SK-N-SH (cell line): ENCODE measurements at regions not wholly inside any gene's neighbourhood (a gene's known extent, or its start where the extent isn't known, plus 50 kb on each side); places are given as distances from the start of the nearest gene placed in this dataset.

Experiments used
- CTCF ChIA-PET: fragments of 300-600, 350-600 bp; formaldehyde crosslinking; extraction: SDS; loops from one replicate; lab custom pipeline; 2021; lab: Yijun Ruan, JAX
- POLR2A ChIA-PET: fragments of 350-600 bp; sonication (Branson Sonifier 250); formaldehyde crosslinking; extraction: SDS; loops from one replicate; lab custom pipeline; 2020; ENCODE audit warnings: antibody characterized with exemption, inconsistent platforms; lab: Yijun Ruan, JAX
- DNase-seq: peaks from one replicate; pipeline ENCODE4 v3.0.0; 2012
- H2AFZ ChIP-seq: fragments of 200-600 bp; sonication (generic); 2 replicates; pipeline ENCODE4 v1.8.1; 2016; ENCODE audit warnings: antibody characterized with exemption, mild to moderate bottlenecking, low read depth
- H3F3A ChIP-seq: fragments of 200-600 bp; sonication (generic); replicated peaks from 2 replicates; pipeline ENCODE3; 2016; ENCODE audit warnings: antibody characterized with exemption, mild to moderate bottlenecking; ENCODE audit not compliant: insufficient read depth
- H3K27ac ChIP-seq, 2 experiments: fragments of 200-500 bp in 1 of 2; fragments of 200-600 bp in 1 of 2; sonication (Bioruptor generic) in 1 of 2; sonication (generic), shearing (Covaris generic) in 1 of 2; 2 replicates each; pipeline versions ENCODE4 v1.5.1 to v1.6.1; 2014 to 2016; ENCODE audit warnings: low read depth in 2 of 2, inconsistent platforms in 1 of 2, low read length in 1 of 2, mild to moderate bottlenecking in 1 of 2, mixed read lengths in 1 of 2
- H3K27me3 ChIP-seq: fragments of 200-600 bp; sonication (generic), shearing (Covaris generic); 2 replicates; pipeline ENCODE4 v1.6.1; 2016; ENCODE audit warnings: mixed run types; ENCODE audit not compliant: insufficient read depth
- H3K36me3 ChIP-seq, 2 experiments: fragments of 200-500 bp in 1 of 2; fragments of 200-600 bp in 1 of 2; sonication (Bioruptor generic) in 1 of 2; sonication (generic) in 1 of 2; replicated peaks in 1 of 2; 2 replicates each; pipeline versions ENCODE3 to v1.5.1; 2014 to 2016; ENCODE audit warnings: low read length in 1 of 2, mild to moderate bottlenecking in 1 of 2; ENCODE audit not compliant: insufficient read depth in 2 of 2, control insufficient read depth in 1 of 2
- H3K4me1 ChIP-seq, 2 experiments: fragments of 200-500 bp in 1 of 2; fragments of 200-600 bp in 1 of 2; sonication (Bioruptor generic) in 1 of 2; sonication (generic), shearing (Covaris generic) in 1 of 2; 2 replicates each; pipeline versions ENCODE4 v1.5.1 to v1.6.1; 2014 to 2016; ENCODE audit warnings: low read depth in 1 of 2, low read length in 1 of 2, mixed run types in 1 of 2; ENCODE audit not compliant: insufficient read depth in 2 of 2, control insufficient read depth in 1 of 2
- H3K4me2 ChIP-seq: fragments of 200-600 bp; sonication (generic), shearing (Covaris generic); 2 replicates; pipeline ENCODE4 v1.6.1; 2017; ENCODE audit warnings: mixed run types
- H3K4me3 ChIP-seq, 2 experiments: fragments of 200-500 bp in 1 of 2; fragments of 200-600 bp in 1 of 2; sonication (Bioruptor generic) in 1 of 2; sonication (generic), shearing (Covaris generic) in 1 of 2; 2 replicates each; pipeline versions ENCODE4 v1.5.1 to v1.8.1; 2014 to 2016; ENCODE audit warnings: low read depth in 2 of 2, inconsistent platforms in 1 of 2, low read length in 1 of 2, mild to moderate bottlenecking in 1 of 2, mixed read lengths in 1 of 2, moderate library complexity in 1 of 2
- H3K79me2 ChIP-seq: fragments of 200-600 bp; sonication (generic); 2 replicates; pipeline ENCODE4 v1.8.1; 2017; ENCODE audit warnings: mild to moderate bottlenecking; ENCODE audit not compliant: insufficient read depth
- H3K9ac ChIP-seq: fragments of 200-600 bp; sonication (generic); 2 replicates; pipeline ENCODE4 v1.6.1; 2017; ENCODE audit warnings: mixed run types
- H3K9me2 ChIP-seq: fragments of 200-600 bp; sonication (generic); 2 replicates; pipeline ENCODE4 v1.6.1; 2017; ENCODE audit warnings: mixed run types
- H3K9me3 ChIP-seq: fragments of 200-600 bp; sonication (generic); 2 replicates; pipeline ENCODE4 v1.6.1; 2017; ENCODE audit warnings: mixed run types, mild to moderate bottlenecking, moderate library complexity
- H4K20me1 ChIP-seq: fragments of 200-600 bp; sonication (generic); 2 replicates; pipeline ENCODE4 v1.6.1; 2017; ENCODE audit warnings: mild to moderate bottlenecking, mixed run types; ENCODE audit not compliant: insufficient read depth
- CHD2 ChIP-seq: fragments of 150-350 bp; IDR thresholded peaks from 2 replicates; pipeline ENCODE4 v1.6.1; 2018; ENCODE audit warnings: low read length; ENCODE audit not compliant: partially characterized antibody
- ELF1 ChIP-seq: IDR thresholded peaks from 2 replicates; pipeline ENCODE4 v1.4.0; 2012
- EP300 ChIP-seq, 2 experiments: IDR thresholded peaks; 2 replicates each; pipeline versions ENCODE4 v1.4.0 to v1.6.1; 2012; ENCODE audit warnings: borderline replicate concordance in 1 of 2, low read depth in 1 of 2, low read length in 1 of 2
- FOSL2 ChIP-seq: IDR thresholded peaks from 2 replicates; pipeline ENCODE4 v1.4.0; 2012; ENCODE audit warnings: low read depth, mild to moderate bottlenecking, moderate library complexity, borderline replicate concordance
- FOXJ3 ChIP-seq: sonication (generic); formaldehyde crosslinking; IDR thresholded peaks from 2 replicates; pipeline ENCODE4 v1.5.1; 2020; ENCODE audit warnings: mild to moderate bottlenecking, missing genetic modification reagents
- GATA2 ChIP-seq: sonication (generic); formaldehyde crosslinking; IDR thresholded peaks from 2 replicates; pipeline ENCODE4 v1.5.0; 2020; ENCODE audit warnings: mild to moderate bottlenecking, missing genetic modification reagents
- JUND ChIP-seq: IDR thresholded peaks from 2 replicates; pipeline ENCODE4 v1.4.0; 2012
- MEF2A ChIP-seq: IDR thresholded peaks from 2 replicates; pipeline ENCODE4 v1.4.0; 2012; ENCODE audit warnings: low read depth, borderline replicate concordance
- MXI1 ChIP-seq: IDR thresholded peaks from 2 replicates; pipeline ENCODE4 v1.6.1; 2012; ENCODE audit warnings: mild to moderate bottlenecking, low read depth, low read length, improper control_type of control experiment
- NRF1 ChIP-seq: IDR thresholded peaks from 2 replicates; pipeline ENCODE4 v1.6.1; 2012; ENCODE audit warnings: low read depth, mild to moderate bottlenecking, low read length
- POLR2AphosphoS5 ChIP-seq: IDR thresholded peaks from 2 replicates; pipeline ENCODE4 v1.6.1; 2012; ENCODE audit warnings: low read depth, low read length
- RCOR1 ChIP-seq: fragments of 150-350 bp; IDR thresholded peaks from 2 replicates; pipeline ENCODE4 v1.6.1; 2017; ENCODE audit warnings: antibody characterized with exemption, low read length
- RFX5 ChIP-seq: IDR thresholded peaks from 2 replicates; pipeline ENCODE4 v1.6.1; 2012; ENCODE audit warnings: mild to moderate bottlenecking, improper control_type of control experiment, low read length
- SIN3A ChIP-seq: IDR thresholded peaks from 2 replicates; pipeline ENCODE4 v1.6.1; 2012; ENCODE audit warnings: low read depth, mild to moderate bottlenecking, low read length, moderate library complexity, borderline replicate concordance
- SMC3 ChIP-seq: IDR thresholded peaks from 2 replicates; pipeline ENCODE4 v1.6.1; 2012; ENCODE audit warnings: low read depth, low read length, improper control_type of control experiment
- TAF1 ChIP-seq: IDR thresholded peaks from 2 replicates; pipeline ENCODE4 v1.6.1; 2012; ENCODE audit warnings: low read depth, mild to moderate bottlenecking, low read length, moderate library complexity, borderline replicate concordance
- TCF12 ChIP-seq: IDR thresholded peaks from 2 replicates; pipeline ENCODE4 v1.4.0; 2012
- TEAD4 ChIP-seq: IDR thresholded peaks from 2 replicates; pipeline ENCODE4 v1.4.0; 2012; ENCODE audit warnings: mild to moderate bottlenecking, borderline replicate concordance; ENCODE audit not compliant: insufficient read depth
- USF1 ChIP-seq: IDR thresholded peaks from 2 replicates; pipeline ENCODE4 v1.4.0; 2012; ENCODE audit warnings: low read depth, borderline replicate concordance
- YY1 ChIP-seq: IDR thresholded peaks from 2 replicates; pipeline ENCODE4 v1.4.0; 2012; ENCODE audit warnings: low read depth, mild to moderate bottlenecking
- WGBS: methylation state at CpG from one replicate; pipeline ENCODE4 v1.1.6; 2017; ENCODE audit warnings: low lambda C conversion rate; 5-methylcytosine and 5-hydroxymethylcytosine counted together
- TF ChIP-seq, protein P1 (sequence below): IDR thresholded peaks from 2 replicates; pipeline ENCODE4 v1.4.0; 2012; ENCODE audit warnings: low read depth

GRCh38 chr9:135199489-135199888, 112.0 kb downstream of the OLFM1 start:
- H3K4me1 ChIP-seq, result no peaks in the 10 kb centered on the region
- H3K36me3 ChIP-seq, result no peaks in the 10 kb centered on the region
- H3K27me3 ChIP-seq, result no peaks in the 10 kb centered on the region
- H3K4me3 ChIP-seq, result no peak overlapping the region
- no peaks in the 10 kb centered on the region for H3K9me3 ChIP-seq
- CTCF ChIA-PET, result interaction anchor here (1.1 kb wide), 1 partner anchor 113 kb away, joined by 5 read pairs; no protein-coding TSS in a partner anchor
- H3K9me2 ChIP-seq, result no peaks in the 10 kb centered on the region
- H3K4me2 ChIP-seq, result no peak overlapping the region
- H3F3A ChIP-seq, result no peaks in the 10 kb centered on the region
- no peak for DNase-seq
- no peaks in the 10 kb centered on the region for H4K20me1 ChIP-seq
- H2AFZ ChIP-seq, result no peak overlapping the region
- POLR2A ChIA-PET, result no interaction called here
- 33% methylated on average over 2 of the region's 5 CpGs for WGBS
- TF ChIP-seq FOSL2 (no peak), TAF1 (no peak), MEF2A (no peak), POLR2AphosphoS5 (no peak), TCF12 (no peak), TEAD4 (no peak), YY1 (no peak), EP300 (IDR thresholded peaks at IDR 0.05; ENCODE audit: borderline replicate concordance in 1 of 2, low read depth in 1 of 2, low read length in 1 of 2) (no peak), SIN3A (no peak), CHD2 (no peak), GATA2 (CRISPR knock-in tag) (no peak)
- H3K79me2 ChIP-seq, result no peaks in the 10 kb centered on the region
- H3K27ac ChIP-seq, result no peak overlapping the region
- no peak overlapping the region for H3K9ac ChIP-seq

GRCh38 chr9:135201711-135202110, 114.2 kb downstream of the OLFM1 start:
- Histone ChIP-seq H2AFZ (no peak overlapping the region), H3K4me2 (no peak overlapping the region), H3K27me3 (no peaks in the 10 kb centered on the region), H3K9me3 (no peaks in the 10 kb centered on the region), H3K27ac (no peak overlapping the region), H3K79me2 (no peaks in the 10 kb centered on the region), H3K36me3 (no peaks in the 10 kb centered on the region), H3K4me3 (no peak overlapping the region), H3K4me1 (no peaks in the 10 kb centered on the region), H4K20me1 (no peaks in the 10 kb centered on the region), H3K9ac (no peak overlapping the region), H3F3A (no peaks in the 10 kb centered on the region), H3K9me2 (no peaks in the 10 kb centered on the region)
- CTCF ChIA-PET, result interaction anchor here (0.7 kb wide), 1 partner anchor 141 kb away, joined by 3 read pairs; no protein-coding TSS in a partner anchor
- DNase-seq, result no peak
- POLR2A ChIA-PET, result no interaction called here
- TF ChIP-seq SMC3 (no peak), JUND (no peak), USF1 (no peak), ELF1 (no peak), FOXJ3 (CRISPR knock-in tag) (no peak), NRF1 (no peak), MXI1 (no peak), RFX5 (no peak), RCOR1 (no peak)
- TF ChIP-seq, protein P1, sequence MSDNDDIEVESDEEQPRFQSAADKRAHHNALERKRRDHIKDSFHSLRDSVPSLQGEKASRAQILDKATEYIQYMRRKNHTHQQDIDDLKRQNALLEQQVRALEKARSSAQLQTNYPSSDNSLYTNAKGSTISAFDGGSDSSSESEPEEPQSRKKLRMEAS, result no peak
- WGBS, result 30% methylated on average over 4 of the region's 9 CpGs
